MCF 10A (cell line): ENCODE measurements at regions not wholly inside any gene's neighbourhood (a gene's known extent, or its start where the extent isn't known, plus 50 kb on each side); places are given as distances from the start of the nearest gene placed in this dataset.

Experiments used
- BruUV-seq: library from RNA; stranded (reverse); fragments of 400-500 nt; replicated peaks from 2 replicates; lab custom pipeline; 2021; lab: Mats Ljungman, UMichigan
- CTCF ChIA-PET: fragments of 300-600 bp; sonication (Branson Sonifier 250); formaldehyde crosslinking; extraction: SDS; loops from one replicate; lab custom pipeline; 2021; ENCODE audit warnings: antibody characterized with exemption, inconsistent platforms; lab: Yijun Ruan, JAX
- POLR2A ChIA-PET: fragments of 300-600, 350-650 bp; sonication (Branson Sonifier 250); formaldehyde crosslinking; extraction: SDS; loops from one replicate; lab custom pipeline; 2020; ENCODE audit warnings: antibody characterized with exemption, inconsistent platforms; lab: Yijun Ruan, JAX
- DNase-seq: peaks from one replicate; pipeline ENCODE4 v3.0.0-alpha.2; 2018; ENCODE audit not compliant: unreplicated experiment
- H3K27ac Mint-ChIP-seq: one replicate; pipeline ENCODE4 v1.8.0; 2022; ENCODE audit warnings: mild to moderate bottlenecking, low read depth, mixed read lengths; ENCODE audit not compliant: unreplicated experiment
- H3K27me3 Mint-ChIP-seq: one replicate; pipeline ENCODE4 v1.8.0; 2022; ENCODE audit warnings: mixed read lengths; ENCODE audit not compliant: insufficient read depth, unreplicated experiment
- H3K36me3 Mint-ChIP-seq: one replicate; pipeline ENCODE4 v1.8.0; 2022; ENCODE audit warnings: mild to moderate bottlenecking, moderate library complexity, mixed read lengths; ENCODE audit not compliant: insufficient read depth, unreplicated experiment
- H3K4me1 Mint-ChIP-seq: one replicate; pipeline ENCODE4 v1.8.0; 2022; ENCODE audit warnings: mixed read lengths; ENCODE audit not compliant: insufficient read depth, unreplicated experiment
- H3K4me3 Mint-ChIP-seq: one replicate; pipeline ENCODE4 v1.8.0; 2022; ENCODE audit warnings: mild to moderate bottlenecking, moderate library complexity, mixed read lengths; ENCODE audit not compliant: unreplicated experiment
- H3K9me3 Mint-ChIP-seq: one replicate; pipeline ENCODE4 v1.8.0; 2022; ENCODE audit warnings: mixed read lengths; ENCODE audit not compliant: unreplicated experiment
- CTCF ChIP-seq: fragments of 200-600 bp; IDR thresholded peaks from one replicate; pipeline ENCODE4 v1.8.0; 2022; ENCODE audit warnings: antibody characterized with exemption, mild to moderate bottlenecking; ENCODE audit not compliant: unreplicated experiment
- intact Hi-C: fragments of 100-400 bp; cut with micrococcal nuclease; formaldehyde crosslinking; loops from 2 replicates; pipeline ENCODE4 v1.14.1; 2022

DNA sequence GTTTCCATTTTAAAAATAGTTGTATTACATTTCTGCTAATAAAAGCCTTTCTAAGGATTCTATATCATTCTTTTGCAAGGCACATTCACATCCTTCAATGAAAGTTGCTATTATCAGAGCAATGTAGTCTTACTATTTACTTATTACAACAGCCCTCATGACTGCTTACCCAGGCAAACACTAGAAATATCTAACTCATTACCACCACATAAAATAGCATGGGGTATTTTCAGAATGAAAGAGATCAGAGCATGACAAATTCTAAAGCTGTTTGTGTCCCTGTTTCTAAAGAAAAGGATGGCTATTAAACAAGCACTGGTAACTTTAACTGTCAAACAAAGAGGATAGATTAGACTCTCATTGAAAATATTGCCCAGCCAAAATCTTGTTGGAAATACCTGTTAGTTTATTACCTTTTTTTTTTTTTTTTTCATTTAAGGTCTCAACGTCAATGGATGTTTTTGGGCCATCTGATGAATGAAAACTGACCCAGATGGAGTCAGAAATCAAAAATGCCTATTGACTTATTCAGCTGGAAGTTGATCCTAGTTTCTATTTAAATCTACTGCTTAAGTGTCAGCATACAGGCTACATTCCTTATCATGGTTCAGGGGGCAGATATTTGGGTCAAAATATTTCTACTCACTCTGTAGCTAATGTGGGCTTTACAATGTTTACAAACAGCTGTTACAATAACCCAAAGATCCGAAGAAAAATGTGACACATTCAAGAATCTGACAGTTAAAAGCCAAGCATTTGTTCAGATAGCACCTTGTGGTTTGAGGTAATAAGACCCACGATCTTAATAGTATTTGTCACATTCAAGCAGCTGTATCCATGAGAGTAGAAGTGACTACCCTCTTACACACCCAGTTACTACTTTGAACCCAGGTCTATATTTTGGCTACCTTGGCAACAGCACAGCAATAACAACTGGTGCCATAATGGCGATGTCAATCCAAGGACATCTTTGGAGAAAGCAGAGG, 554.8 kb upstream of the MEF2C start:
- no peaks in the 10 kb centered on the region for H3K27me3 Mint-ChIP-seq
- CTCF ChIA-PET, result interaction anchor here (0.6 to 0.7 kb wide), 4 partner anchors 82 to 735 kb away, joined by 3 to 5 read pairs (median 4); no protein-coding TSS in a partner anchor

DNA sequence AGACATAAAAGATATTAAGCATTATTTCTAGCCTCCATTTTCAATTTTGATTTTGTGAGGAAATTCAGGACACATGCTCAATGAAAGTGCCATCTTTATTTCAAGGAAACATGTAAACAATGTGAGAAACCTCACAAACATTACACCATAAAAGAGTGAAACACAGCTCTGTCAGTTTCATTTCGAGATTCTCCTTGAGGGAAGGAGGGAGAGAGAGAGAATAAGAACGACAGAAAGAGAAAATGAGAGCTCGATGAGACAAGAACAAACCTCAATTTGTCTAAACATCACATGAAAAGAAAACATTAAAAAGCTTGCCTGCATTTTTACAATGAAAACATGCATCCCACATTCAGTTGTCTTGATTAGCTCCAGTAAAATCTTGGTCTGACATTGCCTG, 553.5 kb upstream of the MEF2C start:
- Mint-ChIP-seq H3K36me3 (no peaks in the 10 kb centered on the region), H3K4me1 (no peaks in the 10 kb centered on the region), H3K27me3 (no peaks in the 10 kb centered on the region), H3K27ac (peak overlapping the region; percentile 42), H3K4me3 (no peak overlapping the region), H3K9me3 (no peaks in the 10 kb centered on the region)
- ChIA-PET CTCF (interaction anchor here (0.6 kb wide), 2 partner anchors 102 to 952 kb away, joined by 3 to 4 read pairs; no protein-coding TSS in a partner anchor), POLR2A (no interaction called here)
- no TSS peak for BruUV-seq
- intact Hi-C loops, result no loop called here
- DNase-seq, result no peak
- TF ChIP-seq CTCF, result no peak

More for the DNA sequence above, 554.8 kb upstream of the MEF2C start:
- BruUV-seq, result no TSS peak
- H3K4me1 Mint-ChIP-seq, result no peaks in the 10 kb centered on the region
- H3K27ac Mint-ChIP-seq, result no peak overlapping the region
- DNase-seq, result no peak
- no peak overlapping the region for H3K4me3 Mint-ChIP-seq
- intact Hi-C loops, result no loop called here
- H3K9me3 Mint-ChIP-seq, result no peaks in the 10 kb centered on the region
- POLR2A ChIA-PET, result no interaction called here
- TF ChIP-seq CTCF, result no peak
- no peaks in the 10 kb centered on the region for H3K36me3 Mint-ChIP-seq

DNA sequence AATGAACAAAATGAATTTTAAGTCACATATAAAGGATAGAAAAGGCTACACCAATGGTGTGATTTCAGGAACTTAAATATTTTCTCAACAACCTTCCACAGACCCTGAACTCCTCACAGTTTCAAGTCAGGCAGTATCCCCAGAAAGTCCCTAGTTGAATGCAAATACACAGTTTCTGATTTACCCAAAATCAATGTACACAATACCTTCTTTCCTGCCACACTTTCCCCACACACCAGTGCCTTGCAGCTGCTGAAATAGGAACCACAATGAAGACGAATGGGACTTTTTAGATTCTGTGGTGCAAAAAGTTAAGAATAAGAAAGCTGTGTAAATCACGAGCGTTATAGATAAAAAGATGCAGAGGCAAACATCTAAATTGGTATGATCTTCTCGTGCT, 552.4 kb upstream of the MEF2C start:
- no TSS peak for BruUV-seq

More for the DNA sequence above, 552.4 kb upstream of the MEF2C start:
- ChIA-PET POLR2A (no interaction called here), CTCF (no interaction called here)
- Mint-ChIP-seq H3K4me3 (no peak overlapping the region), H3K4me1 (no peaks in the 10 kb centered on the region), H3K36me3 (no peaks in the 10 kb centered on the region), H3K27ac (no peak overlapping the region), H3K27me3 (no peaks in the 10 kb centered on the region), H3K9me3 (no peaks in the 10 kb centered on the region)
- TF ChIP-seq CTCF, result no peak
- intact Hi-C loops, result no loop called here
- DNase-seq, result no peak
